ENCODE measurements at regions not wholly inside any gene's neighbourhood (a gene's known extent, or its start where the extent isn't known, plus 50 kb on each side); places are given as distances from the start of the nearest gene placed in this dataset.

DNA sequence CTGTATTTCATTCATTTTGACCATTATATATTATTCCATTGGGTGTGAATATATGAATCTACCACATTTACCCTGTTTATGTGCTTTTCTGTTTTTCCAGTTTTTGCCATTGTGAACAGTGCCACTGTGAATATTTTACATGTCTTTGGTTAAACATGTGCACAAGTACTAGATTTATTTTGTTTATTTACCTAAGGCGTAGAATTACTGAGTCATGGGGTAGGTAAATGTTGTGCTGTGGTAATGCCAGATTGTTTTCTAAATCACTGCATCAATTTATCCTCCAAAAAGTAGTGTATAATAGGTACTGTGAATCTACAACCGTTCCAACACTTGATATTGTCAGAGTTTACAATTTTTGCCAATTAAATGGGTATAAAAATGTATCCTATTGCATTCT lies 362.1 kb upstream of the AGTR1 start:
- TF ChIP-seq, protein P1, sequence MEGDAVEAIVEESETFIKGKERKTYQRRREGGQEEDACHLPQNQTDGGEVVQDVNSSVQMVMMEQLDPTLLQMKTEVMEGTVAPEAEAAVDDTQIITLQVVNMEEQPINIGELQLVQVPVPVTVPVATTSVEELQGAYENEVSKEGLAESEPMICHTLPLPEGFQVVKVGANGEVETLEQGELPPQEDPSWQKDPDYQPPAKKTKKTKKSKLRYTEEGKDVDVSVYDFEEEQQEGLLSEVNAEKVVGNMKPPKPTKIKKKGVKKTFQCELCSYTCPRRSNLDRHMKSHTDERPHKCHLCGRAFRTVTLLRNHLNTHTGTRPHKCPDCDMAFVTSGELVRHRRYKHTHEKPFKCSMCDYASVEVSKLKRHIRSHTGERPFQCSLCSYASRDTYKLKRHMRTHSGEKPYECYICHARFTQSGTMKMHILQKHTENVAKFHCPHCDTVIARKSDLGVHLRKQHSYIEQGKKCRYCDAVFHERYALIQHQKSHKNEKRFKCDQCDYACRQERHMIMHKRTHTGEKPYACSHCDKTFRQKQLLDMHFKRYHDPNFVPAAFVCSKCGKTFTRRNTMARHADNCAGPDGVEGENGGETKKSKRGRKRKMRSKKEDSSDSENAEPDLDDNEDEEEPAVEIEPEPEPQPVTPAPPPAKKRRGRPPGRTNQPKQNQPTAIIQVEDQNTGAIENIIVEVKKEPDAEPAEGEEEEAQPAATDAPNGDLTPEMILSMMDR (conservative IDR thresholded peaks at IDR 0.05; ENCODE audit: low read depth, low read length): no peak
- TF ChIP-seq POLR2A (IDR thresholded peaks at IDR 0.05; ENCODE audit: low read depth, low read length) (no peak), RAD21 (IDR thresholded peaks at IDR 0.05; ENCODE audit: low read length) (no peak)

Measured in IMR-90 (cell line).